Esophagus muscularis mucosa (tissue), 4 donors: ENCODE measurements at regions not wholly inside any gene's neighbourhood (a gene's known extent, or its start where the extent isn't known, plus 50 kb on each side); places are given as distances from the start of the nearest gene placed in this dataset.

Source experiments
- CTCF ChIP-seq, 3 experiments: fragments of 200-600 bp in 2 of 3; fragments of 450-650 bp in 1 of 3; sonication (generic) in 2 of 3; IDR thresholded peaks; one replicate each; pipeline ENCODE4 v1.5.1; 2017 to 2019; ENCODE audit warnings: antibody characterized with exemption in 3 of 3, mild to moderate bottlenecking in 2 of 3, moderate library complexity in 1 of 3
- EP300 ChIP-seq: sonication (generic); formaldehyde crosslinking; IDR thresholded peaks from one replicate; pipeline ENCODE4 v1.6.1; 2017; ENCODE audit warnings: antibody characterized with exemption
- POLR2A ChIP-seq: fragments of 450-650 bp; IDR thresholded peaks from one replicate; pipeline ENCODE4 v1.6.1; 2017; ENCODE audit warnings: antibody characterized with exemption, moderate library complexity, mild to moderate bottlenecking, low read depth
- POLR2AphosphoS5 ChIP-seq, 2 donors: sonication (generic); formaldehyde crosslinking; IDR thresholded peaks; one replicate each; pipeline ENCODE4 v1.6.1; 2017; ENCODE audit warnings: antibody characterized with exemption in 2 of 2

DNA sequence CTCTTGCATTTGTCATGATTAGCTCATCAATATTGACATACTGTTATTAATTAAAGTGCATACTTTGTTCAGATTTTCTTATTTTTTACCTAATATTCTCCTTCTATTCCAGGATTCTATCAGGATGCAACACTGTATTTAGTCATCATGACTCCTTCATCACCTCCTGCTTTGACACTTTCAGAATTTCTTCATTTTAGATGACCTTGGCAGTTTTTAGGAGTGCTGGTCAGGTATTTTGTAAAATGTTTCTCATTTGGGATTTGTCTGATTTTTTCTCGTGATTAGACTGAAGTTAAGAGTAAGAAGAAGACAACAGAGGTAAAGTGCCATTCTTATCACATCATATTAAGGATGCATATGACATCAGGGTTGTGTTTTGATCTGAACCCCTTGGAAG is 167.0 kb upstream of the FOXG1 start:
- no peak for TF ChIP-seq CTCF (IDR thresholded peaks at IDR 0.05)
- TF ChIP-seq POLR2A: no peak
- TF ChIP-seq EP300: no peak
- no peak for TF ChIP-seq POLR2AphosphoS5 (IDR thresholded peaks at IDR 0.05)
